ENCODE measurements at regions not wholly inside any gene's neighbourhood (a gene's known extent, or its start where the extent isn't known, plus 50 kb on each side); places are given as distances from the start of the nearest gene placed in this dataset.
"Not testable (repeated sequence)": the region's sequence is repeated elsewhere in the genome, so short reads cannot be mapped to it uniquely, and the experiment has no call there.

DNA sequence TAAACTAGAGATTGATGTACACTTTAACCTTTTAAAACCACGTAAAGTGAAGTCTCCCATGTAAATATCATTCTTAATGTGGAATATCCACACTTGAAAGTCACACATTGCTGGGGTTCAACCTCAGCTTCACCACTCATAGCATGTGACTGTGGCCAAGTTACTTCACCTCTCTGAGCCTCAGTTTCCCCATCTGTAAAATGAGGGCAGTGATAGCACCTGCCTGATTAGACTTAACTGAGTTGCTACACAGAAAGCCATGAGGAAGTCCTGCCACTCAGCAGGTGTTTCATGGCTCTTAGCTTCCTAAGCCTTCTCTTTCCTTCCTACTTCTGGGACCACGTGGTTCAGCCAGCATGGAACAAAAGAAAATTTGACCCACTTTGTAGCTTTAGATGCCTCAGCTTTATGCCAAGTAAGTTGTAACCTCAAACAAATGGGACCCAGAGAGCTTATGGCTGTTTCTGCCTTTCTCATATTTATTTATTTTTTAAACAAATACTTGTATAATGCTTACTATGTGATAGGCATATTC, 277.3 kb upstream of the KLF3 start:
- DNase-seq, result no peak

DNA sequence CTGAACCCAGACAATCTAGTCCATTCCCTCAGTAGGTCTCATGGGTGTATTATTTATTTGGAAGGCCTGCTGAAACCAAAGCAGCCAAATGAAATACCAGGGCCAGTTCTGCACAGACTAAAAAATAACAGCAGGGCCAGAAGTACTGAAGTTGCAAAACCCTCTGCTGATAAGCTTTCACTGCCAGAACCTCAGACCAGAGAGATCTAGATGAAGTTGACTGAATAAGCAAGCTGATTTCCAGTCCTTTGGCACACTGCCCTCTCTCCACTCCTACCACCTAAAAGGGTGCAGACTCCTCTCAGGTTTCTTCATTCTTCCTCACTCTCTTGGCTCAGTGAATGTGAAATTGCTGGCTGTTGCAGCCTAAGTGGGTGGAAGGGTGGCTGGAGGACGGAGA, 276.7 kb upstream of the KLF3 start:
- peak; percentile 86 for DNase-seq

DNA sequence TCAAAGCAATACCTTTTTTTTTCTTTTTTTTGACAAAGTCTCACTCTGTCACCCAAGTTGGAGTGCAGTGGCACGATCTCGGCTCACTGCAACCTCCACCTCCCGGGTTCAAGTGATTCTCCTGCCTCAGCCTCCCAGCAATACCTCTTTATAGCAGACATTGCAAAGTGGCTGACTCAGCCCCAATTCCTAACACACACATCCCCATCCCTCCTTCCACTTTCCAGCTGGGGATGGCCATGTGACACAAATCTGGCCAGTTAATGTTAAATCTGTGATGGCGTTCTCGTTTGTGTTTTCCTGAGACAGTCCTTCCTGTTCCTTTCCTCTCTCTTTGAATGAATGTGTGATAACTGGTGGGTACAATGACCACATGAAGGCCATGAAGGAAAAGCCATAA, 276.2 kb upstream of the KLF3 start:
- DNase-seq, result no peak

DNA sequence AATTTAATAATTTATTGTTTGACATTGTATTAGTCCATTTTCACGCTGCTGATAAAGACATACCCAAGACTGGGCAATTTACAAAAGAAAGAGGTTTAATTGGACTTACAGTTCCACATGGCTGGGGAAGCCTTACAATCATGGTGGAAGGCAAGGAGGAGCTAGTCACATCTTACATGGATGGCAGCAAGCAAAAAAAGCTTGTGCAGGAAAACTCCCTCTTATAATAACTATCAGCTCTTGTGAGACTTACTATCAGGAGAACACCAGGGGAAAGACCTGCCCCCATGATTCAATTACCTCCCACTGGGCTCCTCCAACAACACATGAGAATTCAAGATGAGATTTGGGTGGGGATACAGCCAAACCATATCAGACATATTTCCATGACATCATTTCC, 275.1 kb upstream of the KLF3 start:
- not testable (repeated sequence) for DNase-seq

DNA sequence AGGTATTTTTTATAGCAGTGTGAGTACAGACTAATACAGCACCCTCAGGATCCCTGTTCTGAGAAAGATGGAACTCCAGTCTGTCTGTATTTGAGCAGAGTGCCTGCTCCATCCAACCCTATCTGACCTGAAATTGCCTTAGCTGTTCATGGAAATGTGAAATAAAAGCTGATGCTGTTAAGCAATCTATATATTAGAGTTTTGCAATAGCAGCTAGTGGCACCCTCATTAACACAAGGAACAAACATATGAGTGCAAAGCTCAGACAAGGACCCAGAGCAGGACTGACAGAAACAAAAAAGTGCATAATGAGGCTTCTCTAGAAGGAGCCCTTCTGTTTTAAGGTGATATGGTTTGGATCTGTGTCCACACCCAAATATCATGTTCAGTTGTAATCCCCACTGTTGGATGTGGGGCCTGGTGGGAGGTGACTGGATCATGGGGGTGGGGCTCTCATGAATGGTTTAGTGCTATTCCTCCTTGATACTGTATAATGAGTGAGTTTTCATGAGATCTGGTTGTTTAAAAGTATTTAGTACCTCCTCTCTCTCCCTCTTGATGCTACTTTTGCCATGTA, 272.9 kb upstream of the KLF3 start:
- DNase-seq, result no peak

DNA sequence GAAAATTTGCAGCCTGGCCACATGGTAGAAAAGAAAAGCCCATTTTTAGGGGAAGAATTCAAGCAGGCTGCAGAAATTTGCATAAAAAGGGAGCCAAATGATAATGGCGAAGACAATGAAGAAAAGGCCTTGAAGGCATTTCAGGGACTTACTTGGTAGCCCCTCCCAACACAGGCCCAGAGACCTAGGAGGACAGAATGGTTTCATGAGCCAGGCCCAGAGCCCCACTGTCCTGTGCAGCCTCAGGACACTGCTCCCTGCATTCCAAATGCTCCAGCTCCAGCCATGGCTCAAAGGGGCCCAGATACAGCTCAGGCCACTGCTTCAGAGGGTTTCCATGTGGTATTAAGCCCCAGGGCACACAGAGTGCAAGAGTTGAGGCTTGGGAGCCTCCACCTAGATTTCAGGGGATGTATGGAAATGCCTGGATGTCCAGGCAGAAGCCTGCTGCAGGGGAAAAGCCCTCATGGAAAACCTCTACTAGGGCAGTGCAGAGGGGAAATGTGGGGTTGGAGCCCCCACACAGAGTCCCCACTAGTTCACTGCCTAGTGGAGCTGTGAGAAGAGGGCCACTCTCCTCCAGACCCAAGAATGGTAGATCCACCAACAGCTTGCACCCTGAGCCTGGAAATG, 271.7 kb upstream of the KLF3 start:
- no peak for DNase-seq

DNA sequence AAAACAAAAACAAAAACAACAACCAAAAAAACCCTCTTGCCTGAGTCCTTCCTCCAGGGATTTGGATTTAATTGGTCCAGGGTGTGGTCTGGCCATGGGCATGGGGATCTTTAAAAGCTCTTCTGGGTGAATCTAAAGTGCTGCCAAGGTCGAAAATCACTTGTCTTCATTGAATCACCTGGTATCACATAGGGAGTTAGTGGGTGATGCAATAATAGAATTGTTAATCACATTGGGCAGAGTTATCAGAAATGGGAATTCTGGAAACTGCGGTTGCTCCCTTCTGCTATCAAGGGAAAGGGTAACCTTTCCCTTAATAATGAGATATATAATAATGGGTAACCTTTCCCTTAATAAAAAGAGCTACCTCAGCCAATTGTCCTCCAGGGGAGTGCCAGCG, 267.9 kb upstream of the KLF3 start:
- no peak for DNase-seq

DNA sequence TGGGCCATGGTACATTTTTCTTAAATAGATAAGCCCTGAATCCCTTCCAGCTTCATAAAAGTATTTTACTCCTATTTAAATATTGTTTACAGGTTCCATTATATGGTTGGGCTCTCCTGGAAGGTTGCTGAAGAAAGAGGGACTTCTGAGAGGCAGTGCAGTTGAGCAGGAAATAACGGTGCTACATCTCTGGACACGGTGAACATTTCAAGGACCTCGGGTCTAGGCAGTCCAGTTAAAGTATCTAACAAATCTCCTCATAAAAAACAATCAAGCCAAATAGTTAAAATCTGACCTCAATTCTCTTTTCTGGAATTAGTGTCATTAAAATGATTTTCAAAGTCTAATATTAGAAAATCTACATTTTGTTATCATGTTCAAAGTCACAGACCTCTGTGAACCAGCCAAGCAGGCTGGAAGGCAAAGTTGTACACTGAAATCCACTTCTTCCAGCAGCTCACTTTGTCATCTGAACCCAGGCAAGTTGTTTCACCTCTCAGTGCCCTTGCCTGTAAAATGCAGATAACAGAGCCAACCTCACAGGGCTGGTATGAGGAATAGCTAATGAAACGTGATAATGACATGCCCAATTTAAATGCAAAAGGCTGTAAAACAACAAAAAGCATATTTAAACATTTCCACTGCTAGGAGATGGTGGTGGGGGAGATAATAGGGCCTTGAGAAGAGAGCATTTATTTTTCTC, 267.0 kb upstream of the KLF3 start:
- peak; percentile 55 for DNase-seq

DNA sequence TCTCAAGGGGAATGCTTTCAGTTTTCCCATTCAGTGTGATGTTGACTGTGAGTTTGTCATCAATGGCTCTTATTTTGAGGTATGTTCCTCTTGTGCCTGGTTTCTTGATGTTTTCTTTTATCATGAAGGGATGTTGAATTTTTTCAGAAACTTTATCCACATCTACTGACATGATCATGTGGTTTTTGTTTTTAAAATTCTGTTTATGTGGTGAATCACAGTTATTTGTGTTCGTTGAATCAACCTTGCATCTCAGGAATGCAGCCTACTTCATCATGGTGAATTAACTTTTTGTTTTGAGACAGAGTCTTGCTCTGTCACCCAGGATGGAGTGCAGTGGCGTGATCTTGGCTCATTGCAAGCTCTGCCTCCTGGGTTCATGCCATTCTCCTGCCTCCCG, 263.1 kb upstream of the KLF3 start:
- no peak for DNase-seq

DNA sequence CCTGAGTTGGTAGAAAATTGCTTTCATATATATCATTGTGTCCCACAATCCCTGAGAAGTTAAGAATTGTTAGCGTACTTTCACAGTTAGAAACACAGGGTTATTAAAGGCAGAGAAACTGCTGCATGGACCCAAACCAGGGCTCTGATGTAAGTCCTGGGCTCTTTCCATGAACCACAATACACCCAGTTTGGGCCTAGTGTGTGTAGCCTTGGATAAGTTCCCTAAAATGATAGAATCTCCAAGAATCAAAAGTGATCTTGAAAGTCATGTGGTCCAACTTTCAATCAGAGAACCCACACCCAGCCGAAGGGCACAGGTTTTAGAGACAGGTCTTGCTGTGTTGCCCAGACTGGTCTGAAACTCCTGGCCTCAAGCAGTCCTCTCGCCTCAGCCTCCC, 257.8 kb upstream of the KLF3 start:
- DNase-seq, result no peak

DNA sequence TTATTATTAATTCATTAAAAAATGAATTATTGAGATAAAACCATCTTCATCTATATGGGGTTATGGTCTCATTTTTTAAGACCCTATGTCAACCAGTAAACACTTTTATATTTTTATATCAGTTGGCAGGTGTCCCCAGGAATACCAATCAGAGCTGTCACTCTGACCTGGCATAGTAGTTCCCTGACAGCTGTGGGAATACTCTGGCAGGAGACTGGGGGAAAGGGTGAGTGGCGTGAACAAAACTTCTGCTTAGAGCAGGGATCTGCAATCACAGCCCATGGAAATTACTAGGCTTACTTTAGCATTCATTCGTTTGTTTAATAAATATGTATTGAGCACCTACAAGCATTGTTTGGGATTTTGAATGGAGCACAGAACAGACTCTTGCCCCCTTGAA, 254.1 kb upstream of the KLF3 start:
- DNase-seq, result no peak

DNA sequence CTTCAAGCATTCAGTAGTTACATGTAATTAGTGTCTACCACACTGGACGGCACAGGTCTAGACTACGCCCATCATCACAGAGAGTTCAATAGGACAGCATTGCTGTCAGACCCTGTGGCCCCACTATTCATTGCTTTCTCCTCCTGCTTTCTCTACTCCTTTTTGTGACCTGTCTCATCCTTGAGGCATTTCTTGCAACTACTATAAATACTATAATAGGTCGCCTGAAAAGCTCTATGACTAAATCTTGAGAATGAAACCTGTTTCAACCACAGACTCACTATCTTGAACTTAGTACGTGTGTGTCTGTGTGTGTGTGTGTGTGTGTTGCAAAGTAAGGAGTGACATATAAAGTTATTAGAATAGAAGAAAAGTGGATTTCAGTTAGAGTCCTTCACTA, 252.9 kb upstream of the KLF3 start:
- DNase-seq, result no peak

DNA sequence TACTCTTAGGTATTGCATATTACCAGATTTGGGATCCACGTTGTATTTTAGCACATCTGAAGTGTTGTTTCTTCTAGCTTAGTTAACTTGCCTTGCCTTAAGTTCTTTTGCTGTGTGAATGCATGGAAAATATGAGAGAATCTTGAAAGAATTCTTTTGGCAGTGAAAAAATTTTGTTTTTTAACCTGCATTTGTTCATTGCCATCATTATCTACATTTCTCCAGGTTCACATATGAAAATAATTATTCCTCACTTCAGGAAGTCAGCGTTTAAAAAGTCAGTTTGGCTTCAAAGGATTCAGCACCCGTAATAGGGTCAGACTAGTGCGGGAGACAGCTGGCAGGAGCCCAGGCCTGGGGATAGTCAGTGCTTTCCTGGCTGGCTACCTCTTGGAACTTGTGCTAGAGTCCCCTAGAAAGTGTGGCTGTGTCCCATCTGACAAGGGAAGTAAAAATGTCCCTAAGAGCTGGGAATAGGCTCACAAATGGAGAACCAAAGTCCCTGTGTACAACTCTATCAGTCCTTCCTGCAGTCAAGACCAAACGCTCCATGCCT, 251.9 kb upstream of the KLF3 start:
- DNase-seq, result no peak

DNA sequence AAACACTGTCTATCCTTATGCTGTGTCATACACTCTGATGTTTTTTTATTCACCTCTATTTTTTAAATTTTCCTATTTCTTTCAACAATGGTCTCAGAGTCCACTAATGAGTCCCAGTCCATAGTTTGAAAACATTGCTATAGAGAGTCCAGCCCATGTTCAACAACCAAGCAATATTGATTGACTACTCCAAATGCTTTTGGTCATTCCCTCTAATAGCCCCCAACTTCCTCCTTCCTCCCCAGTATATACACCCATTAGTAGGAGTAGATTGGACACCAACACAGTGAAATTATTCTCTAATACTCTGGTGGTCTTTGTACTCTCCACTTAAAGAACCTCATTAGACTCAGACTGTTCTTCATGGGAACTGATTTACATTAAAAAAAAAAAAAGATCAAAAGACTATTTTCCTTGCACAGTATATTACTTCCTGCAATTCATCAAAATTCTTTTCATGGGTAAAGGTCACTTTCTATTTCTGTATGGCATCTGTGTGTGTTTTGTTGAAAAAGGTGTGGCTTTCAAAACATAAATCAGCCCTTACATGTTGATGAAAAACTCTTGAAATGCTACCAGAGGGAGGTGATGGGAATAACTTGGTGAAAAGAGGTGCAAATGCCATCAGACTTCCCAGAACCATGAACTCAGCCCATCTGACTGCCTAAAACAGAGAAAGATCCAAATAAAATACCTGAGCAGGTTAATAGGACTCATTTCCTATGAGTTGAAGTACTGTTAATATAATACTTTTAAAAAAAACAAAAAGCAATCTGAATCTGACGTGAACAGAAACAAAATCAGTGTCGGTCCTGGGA, 250.3 kb upstream of the KLF3 start:
- DNase-seq, result no peak

DNA sequence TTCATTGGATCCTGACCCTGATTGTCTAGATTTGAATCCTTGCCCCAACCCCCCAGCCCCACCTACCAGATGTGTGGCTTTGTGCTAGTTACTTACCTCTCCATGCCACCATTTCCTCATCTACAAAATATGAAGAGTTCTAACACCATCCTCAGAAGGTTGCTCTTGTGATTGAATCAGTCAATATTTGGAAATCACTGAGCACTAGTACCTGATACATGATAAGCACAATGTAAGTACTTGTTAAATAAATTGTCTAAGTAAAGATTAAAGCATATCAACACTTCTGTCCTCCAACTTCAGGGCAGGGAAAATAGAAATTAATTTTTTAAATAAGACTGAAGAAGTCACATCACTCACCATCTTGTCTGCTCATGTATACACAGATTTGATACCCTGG, 249.6 kb upstream of the KLF3 start:
- no peak for DNase-seq

DNA sequence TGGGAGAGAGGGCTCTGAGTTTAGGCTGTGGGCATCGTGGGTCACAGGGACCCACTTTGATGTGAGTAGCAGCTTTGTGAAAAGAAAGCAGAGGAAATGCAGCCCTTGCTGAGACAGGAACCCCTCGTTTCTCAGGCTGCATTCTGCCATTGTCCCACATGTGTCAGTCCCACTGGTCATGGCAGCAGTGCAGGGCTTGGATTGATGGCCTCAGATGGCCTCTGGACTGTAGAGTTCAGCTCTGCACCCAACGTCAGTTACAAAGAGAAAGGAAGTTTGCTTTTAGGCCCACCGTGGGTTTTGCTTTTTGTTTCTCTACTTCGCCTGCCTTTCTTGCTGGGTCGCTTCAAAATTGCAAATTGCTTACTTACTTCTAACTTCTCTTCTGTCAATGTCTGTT, 248.3 kb upstream of the KLF3 start:
- DNase-seq, result no peak

DNA sequence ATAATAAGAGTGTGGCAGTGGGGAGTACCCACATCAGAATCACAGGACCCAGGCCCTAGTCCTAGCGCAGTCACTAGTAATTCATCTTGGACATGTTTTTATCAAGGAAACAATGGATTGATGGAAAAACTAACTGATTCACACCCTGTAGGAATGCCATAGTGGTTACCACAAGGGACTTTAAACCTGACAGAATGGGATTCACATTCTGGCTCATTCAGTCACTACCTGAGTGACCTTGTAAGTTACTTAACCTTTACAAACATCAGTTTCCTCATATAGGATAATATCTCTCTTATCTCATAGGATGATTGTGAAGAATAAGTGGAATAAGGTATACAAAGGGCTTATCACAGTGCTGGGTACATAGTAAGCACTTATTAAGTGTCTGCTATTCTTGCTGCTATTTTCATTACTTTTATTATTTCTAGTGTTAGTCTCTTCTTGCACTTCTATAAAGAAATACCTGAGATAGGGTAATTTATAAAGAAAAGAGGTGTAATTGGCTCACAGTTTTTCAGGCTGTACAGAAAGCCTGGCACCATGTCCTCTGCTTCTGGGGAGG, 247.5 kb upstream of the KLF3 start:
- DNase-seq, result no peak

DNA sequence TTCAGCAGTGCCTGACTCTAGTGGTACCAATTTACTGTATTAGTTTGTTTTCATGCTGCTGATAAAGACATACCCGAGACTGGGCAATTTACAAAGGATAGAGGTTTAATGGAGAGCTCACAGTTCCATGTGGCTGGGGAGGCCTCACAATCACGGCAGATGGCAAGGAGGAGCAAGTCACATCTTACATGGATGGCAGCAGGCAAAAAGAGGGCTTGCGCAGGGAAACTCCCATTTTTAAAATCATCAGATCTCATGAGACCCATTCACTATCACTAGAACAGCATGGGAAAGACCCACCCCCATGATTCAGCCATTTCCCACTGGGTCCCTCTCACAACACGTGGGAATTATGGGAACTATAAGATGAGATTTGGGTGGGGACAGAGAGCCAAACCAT, 243.7 kb upstream of the KLF3 start:
- not testable (repeated sequence) for DNase-seq

DNA sequence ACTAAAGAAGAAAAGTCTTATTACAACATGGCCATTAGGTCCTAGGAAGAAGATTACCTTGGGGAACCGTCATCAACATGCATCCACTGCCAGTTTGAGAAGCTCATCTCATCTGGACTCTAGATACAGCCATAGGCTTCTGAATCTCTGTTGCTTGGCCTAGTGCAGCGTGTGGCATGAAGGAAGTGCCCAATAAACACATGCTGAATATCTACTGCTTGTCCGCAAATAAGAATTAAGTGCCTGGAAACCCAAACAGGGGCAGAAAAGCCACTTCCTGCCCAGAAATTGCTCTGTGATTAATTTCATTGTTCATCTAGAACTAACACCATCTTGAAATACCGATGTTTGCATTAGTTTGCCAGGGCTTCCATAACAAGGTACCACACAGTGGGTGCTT, 241.1 kb upstream of the KLF3 start:
- DNase-seq, result no peak

DNA sequence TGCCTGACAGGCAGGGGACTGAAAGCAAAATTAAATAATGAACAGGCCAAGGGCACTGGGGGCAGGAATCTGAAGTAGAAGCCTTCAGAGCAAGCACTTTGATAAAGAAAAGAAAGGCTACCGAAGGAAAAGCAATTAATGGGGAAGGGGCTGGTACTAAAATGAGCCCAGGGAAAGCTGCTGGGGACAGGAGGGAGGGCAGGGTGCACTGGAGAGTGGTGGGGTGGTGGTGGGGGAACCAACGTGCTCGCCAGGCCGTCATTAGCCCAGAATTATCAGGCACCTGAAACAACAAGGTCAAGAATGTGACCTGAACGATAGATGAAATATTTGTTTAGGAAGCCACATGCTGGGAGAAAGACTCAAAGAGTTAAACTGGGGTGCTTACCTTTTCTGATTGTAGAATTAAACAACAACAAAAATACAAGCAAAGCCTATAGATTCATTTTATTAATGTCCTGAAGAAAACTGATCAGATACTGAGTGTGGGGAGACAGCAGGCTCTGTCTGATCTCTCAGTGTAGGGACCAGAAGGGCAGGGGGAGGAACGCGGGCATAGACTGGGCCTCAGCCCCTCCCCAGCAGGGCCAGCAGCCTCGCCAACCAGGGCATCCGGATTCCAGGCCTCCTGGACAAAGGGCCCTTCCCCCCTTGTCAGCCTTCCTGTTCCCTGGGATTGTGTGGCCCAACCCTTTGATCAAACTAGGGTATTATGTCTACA, 239.7 kb upstream of the KLF3 start:
- DNase-seq, result no peak

DNA sequence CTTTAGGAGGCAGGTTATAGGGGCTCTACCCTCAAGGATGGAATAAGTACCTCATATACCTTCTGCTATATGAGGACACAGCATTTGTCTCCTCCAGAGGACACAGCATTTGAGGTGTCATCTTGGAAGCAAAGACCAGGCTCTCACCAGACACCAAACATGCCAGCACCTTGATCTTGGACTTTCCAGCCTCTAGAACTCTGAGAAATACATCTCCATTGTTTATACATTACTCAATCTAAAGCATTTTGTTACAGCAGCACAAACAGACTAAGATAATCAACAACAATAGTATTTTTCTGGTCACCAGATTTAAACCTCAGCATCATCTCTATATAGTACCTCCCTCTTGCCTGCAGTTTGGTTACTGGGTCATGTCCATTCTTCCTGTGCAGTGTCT, 237.5 kb upstream of the KLF3 start:
- DNase-seq, result no peak

DNA sequence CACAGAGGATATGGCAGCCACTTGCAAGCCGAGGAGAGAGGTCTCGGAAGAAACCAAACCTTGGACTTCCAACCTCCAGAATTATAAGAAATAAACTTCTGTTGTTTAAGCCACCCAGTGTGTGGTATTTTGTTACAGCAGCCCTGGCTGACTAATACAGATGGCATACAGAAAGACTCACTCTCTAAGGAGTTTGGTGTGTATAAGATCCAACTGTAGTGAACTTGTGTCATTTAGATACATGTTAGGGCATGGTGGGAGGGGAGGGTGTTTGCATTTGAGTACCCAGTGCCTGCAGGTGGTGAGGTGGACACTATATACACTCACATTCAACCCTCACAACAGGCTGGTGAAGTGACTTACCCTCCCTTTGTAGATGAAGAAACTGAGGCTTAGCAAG, 233.2 kb upstream of the KLF3 start:
- DNase-seq, result no peak

Measured in OCI-M1 (cell line).